ENCODE measurements at regions not wholly inside any gene's neighbourhood (a gene's known extent, or its start where the extent isn't known, plus 50 kb on each side); places are given as distances from the start of the nearest gene placed in this dataset.

DNA sequence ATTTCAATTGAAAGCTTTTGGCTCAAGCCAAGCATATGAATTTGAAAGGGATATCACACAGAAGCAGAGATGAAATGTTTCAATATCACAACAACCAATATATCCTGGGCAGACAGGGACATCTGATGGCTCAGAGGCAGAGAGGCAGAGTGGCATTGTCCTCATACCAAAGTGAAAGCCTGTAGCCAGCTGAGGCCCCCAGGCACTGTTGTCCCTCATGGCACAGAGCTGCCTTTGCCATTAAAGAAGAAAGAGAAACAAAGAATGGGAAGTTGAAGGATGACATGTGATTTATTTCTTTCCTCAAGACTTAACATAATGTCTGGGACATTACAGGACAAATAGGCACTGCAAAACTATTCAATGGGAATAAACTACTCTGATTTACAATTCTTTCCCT is 504.3 kb upstream of the PCDH15 start:
- POLR2A ChIA-PET: no interaction called here
- Mint-ChIP-seq H3K27me3 (ENCODE audit: low read depth) (no peaks in the 10 kb centered on the region), H3K36me3 (ENCODE audit: low read depth) (no peaks in the 10 kb centered on the region), H3K9me3 (ENCODE audit: insufficient read depth) (no peaks in the 10 kb centered on the region), H3K4me1 (ENCODE audit: low read depth) (no peaks in the 10 kb centered on the region), H3K27ac (no peak overlapping the region), H3K4me3 (no peak overlapping the region)
- DNase-seq: no peak
- ATAC-seq: no peak
- CTCF ChIA-PET: no interaction called here

DNA sequence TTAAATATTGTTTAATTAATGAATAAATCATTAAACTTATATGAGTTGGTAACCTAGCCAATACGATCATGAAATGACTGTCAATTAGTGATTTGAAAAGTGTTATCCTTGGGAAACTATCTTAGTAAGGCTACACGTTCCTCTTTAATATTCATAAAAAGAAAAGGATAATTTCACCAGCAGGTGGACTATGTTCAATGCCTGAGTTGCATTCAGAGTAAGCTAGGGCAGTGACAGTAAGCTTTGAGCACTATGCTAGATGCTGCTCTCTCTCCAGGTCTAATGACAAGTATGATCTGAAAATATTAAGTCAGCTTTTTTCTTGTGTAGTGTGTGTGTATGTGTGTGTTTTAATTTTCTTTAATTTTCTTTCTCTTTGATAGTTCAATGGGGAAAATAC is 486.3 kb upstream of the PCDH15 start:
- ChIA-PET CTCF (no interaction called here), POLR2A (no interaction called here)
- no peaks in the 10 kb centered on the region for H3K36me3 Mint-ChIP-seq (ENCODE audit: low read depth)

DNA sequence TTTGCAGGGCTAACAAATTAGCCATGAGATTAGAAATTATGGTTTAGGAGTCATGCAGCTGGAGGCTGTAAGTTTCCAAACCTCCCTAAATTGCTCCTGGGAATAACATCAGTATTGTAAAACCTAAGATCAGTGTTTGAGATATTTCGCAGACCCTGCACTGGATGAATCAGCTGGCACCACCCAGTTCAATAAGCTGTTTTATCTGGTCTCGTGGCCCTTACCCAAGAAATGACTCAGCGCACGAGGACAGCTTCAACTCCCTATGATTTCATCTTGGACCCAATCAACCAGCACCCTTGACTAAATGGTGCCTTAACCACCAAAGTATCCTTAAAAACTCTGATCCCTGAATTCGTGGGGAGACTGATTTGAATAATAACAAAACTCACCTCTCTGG is 482.0 kb upstream of the PCDH15 start:
- Mint-ChIP-seq H3K27me3 (ENCODE audit: low read depth) (no peaks in the 10 kb centered on the region), H3K4me3 (no peak overlapping the region), H3K4me1 (ENCODE audit: low read depth) (no peaks in the 10 kb centered on the region), H3K27ac (no peak overlapping the region), H3K9me3 (ENCODE audit: insufficient read depth) (peaks cover 6% of the 10 kb centered on the region), H3K36me3 (ENCODE audit: low read depth) (no peaks in the 10 kb centered on the region)
- ChIA-PET POLR2A (no interaction called here), CTCF (no interaction called here)
- DNase-seq (no peak), ATAC-seq (no peak)

More for the DNA sequence above, 486.3 kb upstream of the PCDH15 start:
- ATAC-seq: no peak
- Mint-ChIP-seq H3K27me3 (ENCODE audit: low read depth) (no peaks in the 10 kb centered on the region), H3K4me3 (no peak overlapping the region), H3K4me1 (ENCODE audit: low read depth) (no peaks in the 10 kb centered on the region), H3K27ac (no peak overlapping the region), H3K9me3 (ENCODE audit: insufficient read depth) (peaks cover 18% of the 10 kb centered on the region)
- no peak for DNase-seq

DNA sequence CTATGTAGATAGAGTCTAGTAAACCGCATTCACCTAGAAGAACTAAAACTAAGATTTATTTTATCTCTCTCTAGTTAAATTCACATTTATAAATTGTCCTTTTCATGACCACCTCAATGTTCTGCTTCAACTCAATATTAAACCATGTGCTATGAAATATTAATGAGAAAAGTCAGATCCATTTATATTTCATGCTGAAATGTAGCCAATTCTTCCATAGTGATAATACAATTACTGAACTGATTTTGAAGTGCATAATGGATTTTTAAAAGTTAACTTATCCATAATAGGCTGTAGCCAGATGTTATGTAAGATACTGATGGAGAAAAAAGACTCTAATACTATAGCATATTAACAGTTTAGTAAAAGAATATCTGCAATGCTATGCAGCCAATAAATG is 479.7 kb upstream of the PCDH15 start:
- Mint-ChIP-seq H3K27me3 (ENCODE audit: low read depth) (no peaks in the 10 kb centered on the region), H3K27ac (no peak overlapping the region), H3K9me3 (ENCODE audit: insufficient read depth) (peaks cover 6% of the 10 kb centered on the region), H3K4me3 (no peak overlapping the region), H3K4me1 (ENCODE audit: low read depth) (no peaks in the 10 kb centered on the region), H3K36me3 (ENCODE audit: low read depth) (no peaks in the 10 kb centered on the region)
- DNase-seq: no peak
- POLR2A ChIA-PET: no interaction called here
- CTCF ChIA-PET: no interaction called here
- ATAC-seq: no peak

DNA sequence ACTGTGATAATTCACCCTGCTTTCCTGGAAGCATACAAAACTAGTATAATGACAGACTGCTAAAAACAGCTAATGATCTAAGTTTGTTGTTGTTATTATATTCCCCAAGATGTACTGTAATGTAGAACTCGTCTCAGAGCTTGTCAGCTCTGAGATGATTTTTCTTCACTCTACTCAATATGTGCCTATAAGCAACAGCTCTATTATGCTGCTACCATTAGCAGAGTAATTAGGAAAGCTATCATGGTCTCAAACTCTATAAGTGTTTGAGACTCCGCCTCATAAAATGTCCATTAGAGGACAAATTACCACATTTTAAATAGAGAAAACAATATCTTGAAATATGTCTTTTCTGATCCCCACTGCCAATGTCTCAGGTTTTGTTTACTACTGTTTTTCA is 476.5 kb upstream of the PCDH15 start:
- Mint-ChIP-seq H3K36me3 (ENCODE audit: low read depth) (no peaks in the 10 kb centered on the region), H3K9me3 (ENCODE audit: insufficient read depth) (peaks cover 9% of the 10 kb centered on the region), H3K4me3 (no peak overlapping the region), H3K27ac (no peak overlapping the region), H3K4me1 (ENCODE audit: low read depth) (no peaks in the 10 kb centered on the region), H3K27me3 (ENCODE audit: low read depth) (no peaks in the 10 kb centered on the region)
- DNase-seq (no peak), ATAC-seq (no peak)
- CTCF ChIA-PET: no interaction called here
- POLR2A ChIA-PET: no interaction called here

DNA sequence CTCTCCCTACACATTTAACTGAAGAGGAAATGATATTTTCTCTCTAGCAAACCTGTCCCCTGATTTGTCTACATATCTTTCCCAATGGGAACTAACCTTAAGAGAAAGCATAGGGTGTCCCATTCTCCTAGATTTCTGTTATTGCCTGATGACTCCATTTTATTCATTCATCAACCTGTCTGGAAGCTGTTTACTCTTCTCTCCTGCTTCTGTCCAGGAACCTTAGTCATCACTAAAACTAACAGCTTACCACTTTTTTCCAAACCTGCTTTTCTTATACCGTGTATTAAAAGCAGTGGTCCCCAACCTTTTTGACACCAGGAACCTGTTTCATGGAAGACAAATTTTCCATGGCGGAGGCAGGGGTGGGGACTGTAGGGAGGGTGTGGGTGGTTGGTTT is 473.3 kb upstream of the PCDH15 start:
- Mint-ChIP-seq H3K27ac (no peak overlapping the region), H3K36me3 (ENCODE audit: low read depth) (no peaks in the 10 kb centered on the region), H3K9me3 (ENCODE audit: insufficient read depth) (peaks cover 9% of the 10 kb centered on the region), H3K4me1 (ENCODE audit: low read depth) (no peaks in the 10 kb centered on the region), H3K4me3 (no peak overlapping the region), H3K27me3 (ENCODE audit: low read depth) (no peaks in the 10 kb centered on the region)
- no peak for ATAC-seq
- CTCF ChIA-PET: no interaction called here
- DNase-seq: no peak
- POLR2A ChIA-PET: no interaction called here

DNA sequence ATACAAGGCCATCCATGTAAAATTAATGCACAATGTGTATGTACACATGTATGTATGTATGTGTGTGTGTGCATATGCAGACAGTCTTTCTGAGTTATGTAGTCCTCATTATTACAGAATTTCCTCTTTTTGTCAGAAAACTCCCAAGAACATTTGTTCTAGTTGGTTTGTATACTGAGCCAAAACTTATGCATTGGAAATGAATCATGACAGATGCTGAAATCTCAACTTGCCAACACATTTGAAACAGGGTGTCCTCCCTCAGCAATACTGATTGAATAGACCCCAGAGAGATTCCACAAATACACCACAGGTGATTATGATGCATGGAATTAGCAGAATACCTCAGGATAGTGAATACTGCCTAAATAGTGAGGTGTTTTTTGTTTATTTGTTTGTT is 472.9 kb upstream of the PCDH15 start:
- DNase-seq: no peak
- ATAC-seq: no peak
- H3K4me1 Mint-ChIP-seq (ENCODE audit: low read depth): no peaks in the 10 kb centered on the region
- ChIA-PET POLR2A (no interaction called here), CTCF (no interaction called here)
- no peaks in the 10 kb centered on the region for H3K27me3 Mint-ChIP-seq (ENCODE audit: low read depth)
- H3K27ac Mint-ChIP-seq: no peak overlapping the region
- H3K9me3 Mint-ChIP-seq (ENCODE audit: insufficient read depth): peaks cover 9% of the 10 kb centered on the region
- no peak overlapping the region for H3K4me3 Mint-ChIP-seq
- no peaks in the 10 kb centered on the region for H3K36me3 Mint-ChIP-seq (ENCODE audit: low read depth)

DNA sequence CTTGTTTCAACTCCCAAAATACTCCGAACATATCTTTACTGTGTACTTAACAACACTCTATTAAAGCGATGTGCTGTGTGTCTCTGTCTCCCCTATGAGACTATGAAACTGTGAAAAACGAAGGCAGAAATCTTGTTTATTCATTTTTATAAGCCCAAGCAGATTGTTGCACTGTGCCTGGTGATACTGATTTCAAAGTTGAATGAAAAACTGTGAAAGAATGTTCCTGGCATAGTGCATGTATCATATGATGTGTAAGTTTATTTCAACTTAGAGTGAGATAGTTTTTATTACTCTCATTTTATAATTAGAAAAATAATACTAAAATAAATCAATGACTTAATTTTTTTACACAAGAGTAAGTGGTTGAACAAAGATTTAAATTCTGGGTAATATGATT is 471.9 kb upstream of the PCDH15 start:
- Mint-ChIP-seq H3K4me3 (no peak overlapping the region), H3K36me3 (ENCODE audit: low read depth) (no peaks in the 10 kb centered on the region), H3K27ac (no peak overlapping the region), H3K9me3 (ENCODE audit: insufficient read depth) (peaks cover 9% of the 10 kb centered on the region), H3K4me1 (ENCODE audit: low read depth) (no peaks in the 10 kb centered on the region), H3K27me3 (ENCODE audit: low read depth) (no peaks in the 10 kb centered on the region)
- no peak for ATAC-seq
- CTCF ChIA-PET: no interaction called here
- no peak for DNase-seq
- POLR2A ChIA-PET: no interaction called here

DNA sequence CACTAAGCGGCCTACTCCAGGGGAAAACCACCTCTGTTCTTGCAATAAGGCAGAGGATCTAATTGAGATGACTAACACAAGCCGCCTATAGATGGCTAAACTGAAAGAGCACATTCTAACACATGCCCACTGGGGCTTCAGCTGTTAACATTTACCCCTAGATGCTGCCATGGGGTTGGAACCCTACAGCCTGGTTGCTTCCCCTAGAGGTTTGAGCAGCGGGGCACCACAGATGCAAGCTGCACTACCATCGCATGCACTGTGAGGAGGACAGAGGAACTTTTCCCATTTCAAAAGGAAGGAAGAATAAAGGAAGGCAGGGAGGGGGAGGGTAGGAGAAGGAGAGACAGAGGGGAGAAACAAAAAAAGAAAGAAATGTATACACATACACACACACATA is 465.8 kb upstream of the PCDH15 start:
- CTCF ChIA-PET: no interaction called here
- DNase-seq (no peak), ATAC-seq (no peak)
- H3K27me3 Mint-ChIP-seq (ENCODE audit: low read depth): no peaks in the 10 kb centered on the region
- no peaks in the 10 kb centered on the region for H3K4me1 Mint-ChIP-seq (ENCODE audit: low read depth)
- no peaks in the 10 kb centered on the region for H3K36me3 Mint-ChIP-seq (ENCODE audit: low read depth)
- no peak overlapping the region for H3K4me3 Mint-ChIP-seq
- no peak overlapping the region for H3K27ac Mint-ChIP-seq
- POLR2A ChIA-PET: no interaction called here
- no peaks in the 10 kb centered on the region for H3K9me3 Mint-ChIP-seq (ENCODE audit: insufficient read depth)

DNA sequence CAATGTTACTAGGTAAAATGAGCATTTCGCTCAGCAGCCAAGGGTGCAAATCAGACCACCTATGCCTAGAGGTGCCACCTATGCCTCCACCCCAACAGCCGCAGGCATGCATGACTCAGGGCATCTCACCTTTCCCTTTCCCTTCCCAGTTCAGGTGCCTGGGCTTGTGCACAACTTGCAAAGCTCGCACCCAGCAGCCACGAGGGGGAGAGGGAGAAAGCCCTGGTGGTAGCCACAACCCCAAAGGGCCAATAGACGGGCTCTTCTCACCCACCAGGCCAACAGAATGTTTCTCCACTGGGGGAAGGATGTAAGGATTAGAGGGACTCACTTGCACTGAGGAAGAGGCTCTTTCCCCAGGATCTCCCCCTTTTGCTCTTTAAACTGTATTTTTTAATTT is 462.3 kb upstream of the PCDH15 start:
- ChIA-PET POLR2A (no interaction called here), CTCF (no interaction called here)
- Mint-ChIP-seq H3K4me1 (ENCODE audit: low read depth) (no peaks in the 10 kb centered on the region), H3K27ac (no peak overlapping the region), H3K4me3 (no peak overlapping the region), H3K27me3 (ENCODE audit: low read depth) (no peaks in the 10 kb centered on the region), H3K9me3 (ENCODE audit: insufficient read depth) (no peaks in the 10 kb centered on the region), H3K36me3 (ENCODE audit: low read depth) (no peaks in the 10 kb centered on the region)
- no peak for ATAC-seq
- no peak for DNase-seq

DNA sequence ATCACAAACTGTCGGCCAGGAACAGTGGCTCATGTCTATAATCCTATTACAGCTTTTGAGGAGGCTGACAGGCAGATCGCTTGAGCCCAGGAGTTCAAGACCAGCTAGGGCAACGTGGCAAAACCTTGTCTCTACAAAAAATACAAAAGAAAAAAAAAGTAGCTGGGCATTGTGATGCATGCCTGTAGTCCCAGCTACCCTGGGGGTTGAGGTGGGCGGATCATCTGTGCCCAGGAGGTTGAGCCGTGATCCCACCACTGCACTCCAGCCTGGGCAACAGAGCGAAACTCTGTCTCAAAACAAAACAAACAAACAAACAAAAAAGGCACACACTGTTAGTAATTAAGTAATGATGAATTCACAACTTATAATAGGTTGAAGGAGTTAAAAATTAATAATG is 441.5 kb upstream of the PCDH15 start:
- H3K4me3 Mint-ChIP-seq: no peak overlapping the region
- CTCF ChIA-PET: no interaction called here

DNA sequence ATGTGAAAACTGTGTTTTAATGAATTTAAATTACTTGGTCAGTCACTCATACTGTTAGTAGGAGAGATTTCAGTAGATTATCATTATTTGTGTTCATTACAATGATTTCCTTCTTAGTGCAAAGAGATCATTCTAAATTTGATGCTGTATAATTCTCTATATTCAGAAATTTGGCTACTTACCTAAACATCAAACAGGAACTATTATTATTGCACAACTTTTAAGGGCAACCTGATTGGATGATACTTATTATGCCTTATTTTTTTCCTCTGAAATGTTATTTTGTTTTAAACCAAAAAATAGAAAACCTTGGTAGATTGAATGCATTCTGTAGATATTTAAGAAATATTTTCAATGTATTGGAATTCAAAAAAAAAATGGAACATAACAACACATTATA is 436.4 kb upstream of the PCDH15 start:
- Mint-ChIP-seq H3K27me3 (ENCODE audit: low read depth) (no peaks in the 10 kb centered on the region), H3K4me3 (no peak overlapping the region), H3K36me3 (ENCODE audit: low read depth) (no peaks in the 10 kb centered on the region), H3K4me1 (ENCODE audit: low read depth) (no peaks in the 10 kb centered on the region), H3K27ac (no peak overlapping the region), H3K9me3 (ENCODE audit: insufficient read depth) (peaks cover 12% of the 10 kb centered on the region)
- no peak for ATAC-seq
- no peak for DNase-seq
- CTCF ChIA-PET: no interaction called here
- POLR2A ChIA-PET: no interaction called here

More for the DNA sequence above, 441.5 kb upstream of the PCDH15 start:
- Mint-ChIP-seq H3K27me3 (ENCODE audit: low read depth) (no peaks in the 10 kb centered on the region), H3K9me3 (ENCODE audit: insufficient read depth) (peaks cover 9% of the 10 kb centered on the region), H3K4me1 (ENCODE audit: low read depth) (no peaks in the 10 kb centered on the region), H3K27ac (no peak overlapping the region), H3K36me3 (ENCODE audit: low read depth) (no peaks in the 10 kb centered on the region)
- ATAC-seq (no peak), DNase-seq (no peak)
- POLR2A ChIA-PET: no interaction called here

DNA sequence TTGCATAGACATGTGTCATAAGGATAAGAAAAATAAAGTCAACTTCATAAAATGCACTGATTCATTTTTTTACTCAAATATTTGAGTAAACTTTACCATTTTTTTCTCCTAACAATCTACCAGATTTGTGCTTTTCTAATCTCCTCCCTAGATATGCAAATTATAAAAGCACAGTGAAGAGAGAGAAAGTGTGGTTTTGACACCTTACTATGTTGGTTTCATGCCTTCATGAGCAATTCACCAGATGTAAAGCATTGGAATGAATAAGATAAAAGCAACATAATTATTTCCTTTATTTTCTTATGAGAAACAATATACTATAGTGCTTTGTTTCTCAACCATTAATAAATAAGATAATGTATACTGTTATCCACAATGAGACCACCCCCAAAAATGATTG is 432.5 kb upstream of the PCDH15 start:
- ChIA-PET POLR2A (no interaction called here), CTCF (no interaction called here)
- ATAC-seq (no peak), DNase-seq (no peak)
- Mint-ChIP-seq H3K27me3 (ENCODE audit: low read depth) (no peaks in the 10 kb centered on the region), H3K4me1 (ENCODE audit: low read depth) (no peaks in the 10 kb centered on the region), H3K27ac (no peak overlapping the region), H3K36me3 (ENCODE audit: low read depth) (no peaks in the 10 kb centered on the region), H3K9me3 (ENCODE audit: insufficient read depth) (peaks cover 7% of the 10 kb centered on the region), H3K4me3 (no peak overlapping the region)

DNA sequence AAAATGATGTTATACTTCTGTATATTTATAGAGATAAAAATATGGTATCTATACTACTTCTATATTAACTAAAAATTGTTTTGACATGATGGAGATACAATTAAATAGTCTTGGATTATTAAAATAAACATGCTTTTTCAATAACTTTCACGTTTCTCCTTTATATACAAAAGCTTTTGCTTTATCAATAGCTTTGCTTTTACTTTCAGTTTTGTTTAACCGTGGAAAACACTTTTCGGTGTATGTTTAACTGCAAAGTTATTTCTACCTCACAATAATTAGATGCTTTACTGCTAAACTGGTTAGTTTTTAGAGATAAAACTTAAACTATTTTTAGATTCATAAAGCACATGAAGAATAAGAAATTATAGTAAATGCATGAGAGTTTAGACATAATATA is 432.1 kb upstream of the PCDH15 start:
- ChIA-PET CTCF (no interaction called here), POLR2A (no interaction called here)
- no peak overlapping the region for H3K27ac Mint-ChIP-seq
- H3K4me1 Mint-ChIP-seq (ENCODE audit: low read depth): no peaks in the 10 kb centered on the region
- no peaks in the 10 kb centered on the region for H3K27me3 Mint-ChIP-seq (ENCODE audit: low read depth)
- H3K36me3 Mint-ChIP-seq (ENCODE audit: low read depth): no peaks in the 10 kb centered on the region
- no peak overlapping the region for H3K4me3 Mint-ChIP-seq
- ATAC-seq (no peak), DNase-seq (no peak)
- H3K9me3 Mint-ChIP-seq (ENCODE audit: insufficient read depth): peaks cover 7% of the 10 kb centered on the region

Measured in activated CD8-positive, alpha-beta T cell treated with anti-CD3 and anti-CD28 coated beads, Interleukin-2, amount 10 ng/mL, durations not matched to agents 7 days and 5 days (primary cell).